Endothelial cell of umbilical vein (primary cell): ENCODE measurements at regions not wholly inside any gene's neighbourhood (a gene's known extent, or its start where the extent isn't known, plus 50 kb on each side); places are given as distances from the start of the nearest gene placed in this dataset.

Experiments
- BruUV-seq: library from RNA; stranded (reverse); fragments of 400-500 nt; replicated peaks from 2 replicates; lab custom pipeline; 2021; lab: Mats Ljungman, UMichigan
- CTCF ChIA-PET: fragments of 300-600, 350-600 bp; sonication (Branson Sonifier 250); formaldehyde crosslinking; loops from one replicate; lab custom pipeline; 2021; ENCODE audit warnings: antibody characterized with exemption, inconsistent platforms; lab: Charles Lee
- POLR2A ChIA-PET: fragments of 300-600, 350-600 bp; sonication (Branson Sonifier 250); formaldehyde crosslinking; loops from one replicate; lab custom pipeline; 2021; ENCODE audit warnings: antibody characterized with exemption, inconsistent platforms; lab: Charles Lee
- DNase-seq: peaks from one replicate; pipeline ENCODE4 v3.0.0-alpha.2; 2011; ENCODE audit warnings: low read depth, low spot score
- FAIRE-seq: peaks from 2 replicates; lab custom pipeline; 2011; peaks lifted over from hg19 to GRCh38; lab: Jason Lieb, UNC
- H2AFZ ChIP-seq: 2 replicates; pipeline ENCODE4 v1.6.0; 2012; ENCODE audit warnings: low read depth, low read length, control low read depth, inconsistent platforms
- H3K27ac ChIP-seq: 2 replicates; pipeline ENCODE4 v1.5.1; 2011; ENCODE audit warnings: low read depth, mild to moderate bottlenecking, control low read depth, low read length, moderate library complexity; ENCODE audit not compliant: insufficient read depth
- H3K27me3 ChIP-seq, 2 experiments: 2 replicates each; pipeline versions ENCODE4 v1.6.0 to v1.6.1; 2011; ENCODE audit warnings: low read length in 2 of 2, mixed read lengths in 1 of 2; ENCODE audit not compliant: control insufficient read depth in 2 of 2, insufficient read depth in 2 of 2
- H3K36me3 ChIP-seq, 2 experiments: 2 replicates in 1 of 2; 3 replicates in 1 of 2; pipeline ENCODE4 v1.5.1; 2011; ENCODE audit warnings: low read length in 2 of 2, mild to moderate bottlenecking in 1 of 2, moderate library complexity in 1 of 2; ENCODE audit not compliant: control insufficient read depth in 2 of 2, insufficient read depth in 2 of 2; ENCODE audit errors: extremely low read depth in 1 of 2
- H3K4me1 ChIP-seq: 3 replicates; pipeline ENCODE4 v1.5.1; 2011; ENCODE audit warnings: mild to moderate bottlenecking, low read length; ENCODE audit not compliant: control insufficient read depth, insufficient read depth; ENCODE audit errors: extremely low read depth
- H3K4me2 ChIP-seq: 2 replicates; pipeline ENCODE4 v1.6.1; 2011; ENCODE audit warnings: low read length, control low read depth, mixed read lengths; ENCODE audit not compliant: insufficient read depth
- H3K4me3 ChIP-seq, 3 experiments: fragments of 200-600 bp in 1 of 3; sonication (generic), shearing (Covaris generic) in 1 of 3; replicated peaks in 1 of 3; 2 replicates each; pipeline ENCODE4 v1.5.1; 2011 to 2016; ENCODE audit warnings: control low read depth in 3 of 3, low read length in 3 of 3, mild to moderate bottlenecking in 2 of 3, inconsistent platforms in 1 of 3, low read depth in 1 of 3, moderate library complexity in 1 of 3; ENCODE audit not compliant: insufficient read depth in 1 of 3
- H3K79me2 ChIP-seq: 2 replicates; pipeline ENCODE4 v1.6.0; 2012; ENCODE audit warnings: low read length, inconsistent platforms; ENCODE audit not compliant: control insufficient read depth, insufficient read depth
- H3K9ac ChIP-seq: replicated peaks from 2 replicates; pipeline ENCODE3; 2011; ENCODE audit warnings: low read length, control low read depth; ENCODE audit not compliant: insufficient read depth; ENCODE audit errors: extremely low read depth
- H3K9me1 ChIP-seq: replicated peaks from 3 replicates; pipeline ENCODE4 v1.6.0; 2011; ENCODE audit warnings: mild to moderate bottlenecking, low read length; ENCODE audit not compliant: control insufficient read depth, insufficient read depth; ENCODE audit errors: extremely low read depth
- H3K9me3 ChIP-seq: replicated peaks from 2 replicates; pipeline ENCODE4 v1.5.1; 2012; ENCODE audit warnings: low read length, inconsistent platforms; ENCODE audit not compliant: control insufficient read depth, insufficient read depth
- H4K20me1 ChIP-seq: replicated peaks from 2 replicates; pipeline ENCODE3; 2011; ENCODE audit warnings: mild to moderate bottlenecking, low read length; ENCODE audit not compliant: control insufficient read depth, insufficient read depth; ENCODE audit errors: extremely low read depth
- EZH2 ChIP-seq: IDR thresholded peaks from 2 replicates; pipeline ENCODE4 v1.6.1; 2012; ENCODE audit warnings: borderline replicate concordance, low read depth, mild to moderate bottlenecking, moderate library complexity, low read length, inconsistent platforms; ENCODE audit not compliant: severe bottlenecking
- FOS ChIP-seq: IDR thresholded peaks from 2 replicates; pipeline ENCODE4 v1.6.1; 2011; ENCODE audit warnings: mild to moderate bottlenecking, low read length, moderate library complexity, borderline replicate concordance; ENCODE audit not compliant: insufficient read depth
- GATA2 ChIP-seq: IDR thresholded peaks from 2 replicates; pipeline ENCODE4 v1.7.0; 2011; ENCODE audit warnings: low read depth, mild to moderate bottlenecking, moderate library complexity, mixed read lengths, low read length; ENCODE audit not compliant: insufficient read length, insufficient read depth
- JUN ChIP-seq: IDR thresholded peaks from 2 replicates; pipeline ENCODE4 v1.6.1; 2011; ENCODE audit warnings: borderline replicate concordance, low read depth; ENCODE audit not compliant: insufficient read length, insufficient read depth
- MAX ChIP-seq: IDR thresholded peaks from 2 replicates; pipeline ENCODE4 v1.6.1; 2011; ENCODE audit not compliant: insufficient read depth, insufficient read length
- MYC ChIP-seq: IDR thresholded peaks from one replicate; pipeline ENCODE4 v1.6.1; 2011; ENCODE audit warnings: mild to moderate bottlenecking, low read depth, low read length
- POLR2A ChIP-seq: IDR thresholded peaks from 2 replicates; pipeline ENCODE4 v1.6.1; 2012; ENCODE audit warnings: low read depth, mild to moderate bottlenecking, control low read depth, low read length
- POLR2AphosphoS5 ChIP-seq: IDR thresholded peaks from 2 replicates; pipeline ENCODE4 v1.6.1; 2012; ENCODE audit warnings: low read depth, mild to moderate bottlenecking, control low read depth, low read length, moderate library complexity; ENCODE audit not compliant: insufficient read depth
- dilution Hi-C: fragments of 300-500 bp; cut with MboI; formaldehyde crosslinking; loops from one replicate; pipeline ENCODE4 v1.15.0; 2019; ENCODE audit warnings: low sequenced_read_pairs; ENCODE audit not compliant: extremely low pct_ligation_motif_present
- intact Hi-C: fragments of 100-400 bp; cut with micrococcal nuclease; formaldehyde crosslinking; loops from one replicate; pipeline ENCODE4 v1.10.0; 2022
- TF ChIP-seq, protein P1 (sequence below), 2 donors: IDR thresholded peaks; 1 replicate in 1 of 2; 2 replicates in 1 of 2; pipeline ENCODE4 v1.5.1; 2011; ENCODE audit warnings: low read length in 2 of 2, mild to moderate bottlenecking in 2 of 2, moderate library complexity in 2 of 2, control low read depth in 1 of 2, inconsistent platforms in 1 of 2, low read depth in 1 of 2; ENCODE audit not compliant: insufficient read depth in 1 of 2; ENCODE audit errors: extremely low read depth in 1 of 2

GRCh38 chr15:62553911-62554563, 389.0 kb upstream of the C2CD4B start:
- no peaks in the 10 kb centered on the region for H3K79me2 ChIP-seq
- POLR2A ChIA-PET: interaction anchor here (0.5 kb wide), 1 partner anchor 1165 kb away, joined by 3 read pairs; no protein-coding TSS in a partner anchor
- dilution Hi-C loops: no loop called here

More at GRCh38 chr15:62553911-62554563, 389.0 kb upstream of the C2CD4B start:
- Histone ChIP-seq H3K4me2 (no peak overlapping the region), H3K4me1 (no peaks in the 10 kb centered on the region), H3K4me3 (no peak overlapping the region), H3K36me3 (no peaks in the 10 kb centered on the region), H3K27ac (no peak overlapping the region), H2AFZ (no peak overlapping the region), H4K20me1 (no peaks in the 10 kb centered on the region), H3K9ac (no peak overlapping the region), H3K9me3 (no peaks in the 10 kb centered on the region), H3K9me1 (no peaks in the 10 kb centered on the region), H3K27me3 (no peaks in the 10 kb centered on the region)
- CTCF ChIA-PET: no interaction called here
- DNase-seq (no peak), FAIRE-seq (no peak)
- intact Hi-C loops: no loop called here
- TF ChIP-seq MYC (no peak), EZH2 (no peak), POLR2AphosphoS5 (no peak), POLR2A (no peak), GATA2 (no peak), JUN (no peak), MAX (no peak), FOS (no peak)
- TF ChIP-seq, protein P1, sequence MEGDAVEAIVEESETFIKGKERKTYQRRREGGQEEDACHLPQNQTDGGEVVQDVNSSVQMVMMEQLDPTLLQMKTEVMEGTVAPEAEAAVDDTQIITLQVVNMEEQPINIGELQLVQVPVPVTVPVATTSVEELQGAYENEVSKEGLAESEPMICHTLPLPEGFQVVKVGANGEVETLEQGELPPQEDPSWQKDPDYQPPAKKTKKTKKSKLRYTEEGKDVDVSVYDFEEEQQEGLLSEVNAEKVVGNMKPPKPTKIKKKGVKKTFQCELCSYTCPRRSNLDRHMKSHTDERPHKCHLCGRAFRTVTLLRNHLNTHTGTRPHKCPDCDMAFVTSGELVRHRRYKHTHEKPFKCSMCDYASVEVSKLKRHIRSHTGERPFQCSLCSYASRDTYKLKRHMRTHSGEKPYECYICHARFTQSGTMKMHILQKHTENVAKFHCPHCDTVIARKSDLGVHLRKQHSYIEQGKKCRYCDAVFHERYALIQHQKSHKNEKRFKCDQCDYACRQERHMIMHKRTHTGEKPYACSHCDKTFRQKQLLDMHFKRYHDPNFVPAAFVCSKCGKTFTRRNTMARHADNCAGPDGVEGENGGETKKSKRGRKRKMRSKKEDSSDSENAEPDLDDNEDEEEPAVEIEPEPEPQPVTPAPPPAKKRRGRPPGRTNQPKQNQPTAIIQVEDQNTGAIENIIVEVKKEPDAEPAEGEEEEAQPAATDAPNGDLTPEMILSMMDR (IDR thresholded peaks at IDR 0.05; ENCODE audit: extremely low read depth in 1 of 2, insufficient read depth in 1 of 2, low read depth in 1 of 2, low read length in 2 of 2): no peak
- BruUV-seq: no TSS peak
